HL-60 (cell line): ENCODE measurements at regions not wholly inside any gene's neighbourhood (a gene's known extent, or its start where the extent isn't known, plus 50 kb on each side); places are given as distances from the start of the nearest gene placed in this dataset.

Source experiments
- DNase-seq, 2 experiments: peaks; one replicate each; pipeline ENCODE4 v3.0.0-alpha.2; 2010 to 2020; ENCODE audit warnings: low read depth in 1 of 2, low spot score in 1 of 2
- H3K27ac ChIP-seq: fragments of 250-450 bp; sonication (Bioruptor Pico); replicated peaks from 2 replicates; pipeline ENCODE4 v1.5.1; 2020; ENCODE audit warnings: mild to moderate bottlenecking, moderate library complexity
- H3K27me3 ChIP-seq: fragments of 250-450 bp; sonication (Bioruptor Pico); 2 replicates; pipeline ENCODE4 v1.5.1; 2021; ENCODE audit warnings: mild to moderate bottlenecking, moderate library complexity; ENCODE audit not compliant: insufficient read depth, poor library complexity, severe bottlenecking
- H3K4me3 ChIP-seq: replicated peaks from 2 replicates; pipeline ENCODE4 v1.5.1; 2011; ENCODE audit warnings: mild to moderate bottlenecking, control low read depth, low read length; ENCODE audit not compliant: insufficient read depth
- CTCF ChIP-seq: IDR thresholded peaks from one replicate; pipeline ENCODE4 v1.5.1; 2011; ENCODE audit warnings: low read length, control low read depth, inconsistent platforms; ENCODE audit not compliant: insufficient read depth
- GABPA ChIP-seq: IDR thresholded peaks from 2 replicates; pipeline ENCODE4 v1.6.1; 2012; ENCODE audit warnings: low read depth
- POLR2AphosphoS5 ChIP-seq: IDR thresholded peaks from 2 replicates; pipeline ENCODE4 v1.6.1; 2012; ENCODE audit warnings: low read depth
- REST ChIP-seq: IDR thresholded peaks from 2 replicates; pipeline ENCODE4 v1.6.1; 2012; ENCODE audit warnings: low read depth; ENCODE audit not compliant: insufficient replicate concordance
- SPI1 ChIP-seq: IDR thresholded peaks from 2 replicates; pipeline ENCODE4 v1.6.1; 2012; ENCODE audit warnings: low read depth, mild to moderate bottlenecking, borderline replicate concordance

- TF ChIP-seq REST = no peak
- TF ChIP-seq POLR2AphosphoS5 = no peak
- TF ChIP-seq CTCF = no peak
- TF ChIP-seq GABPA = no peak
- no peak for TF ChIP-seq SPI1
- H3K27ac ChIP-seq = no peak overlapping the region
- no peaks in the 10 kb centered on the region for H3K27me3 ChIP-seq
- no peak for DNase-seq
- H3K4me3 ChIP-seq = no peak overlapping the region
Measured at GRCh38 chr21:32132409-32132808, 146.4 kb downstream of the MIS18A start.

GRCh38 chr21:32131960-32132359 is 146.9 kb downstream of the MIS18A start:
- Histone ChIP-seq H3K27me3 (no peaks in the 10 kb centered on the region), H3K27ac (no peak overlapping the region), H3K4me3 (no peak overlapping the region)
- TF ChIP-seq REST (no peak), POLR2AphosphoS5 (no peak), GABPA (no peak), SPI1 (no peak), CTCF (no peak)
- no peak for DNase-seq

- Histone ChIP-seq H3K27me3 (no peaks in the 10 kb centered on the region), H3K27ac (no peak overlapping the region), H3K4me3 (no peak overlapping the region)
- DNase-seq = no peak
- TF ChIP-seq GABPA (no peak), REST (no peak), POLR2AphosphoS5 (no peak), CTCF (no peak), SPI1 (no peak)
Measured at GRCh38 chr21:32131164-32131563, 147.7 kb downstream of the MIS18A start.
